Peyer's patch (tissue), 4 donors: ENCODE measurements at regions not wholly inside any gene's neighbourhood (a gene's known extent, or its start where the extent isn't known, plus 50 kb on each side); places are given as distances from the start of the nearest gene placed in this dataset.

Experiments used
- DNase-seq, 3 donors: peaks; one replicate each; pipeline ENCODE4 v3.0.0-alpha.2; 2017 to 2019
- H3K27ac ChIP-seq, 4 donors: fragments of 200-600 bp; sonication (generic); one replicate each; pipeline ENCODE4 v1.5.1; 2016 to 2019
- H3K27me3 ChIP-seq, 2 donors: fragments of 200-600 bp; sonication (generic); one replicate each; pipeline ENCODE4 v1.5.1; 2019
- H3K36me3 ChIP-seq, 3 donors: fragments of 200-600 bp; sonication (generic); one replicate each; pipeline ENCODE4 v1.5.1; 2016 to 2019
- H3K4me1 ChIP-seq, 4 donors: fragments of 200-600 bp; sonication (generic); one replicate each; pipeline ENCODE4 v1.5.1; 2016 to 2019
- H3K4me3 ChIP-seq, 4 donors: fragments of 200-600 bp; sonication (generic); 1 replicate in 3 of 4; 2 replicates in 1 of 4; pipeline ENCODE4 v1.5.1; 2016 to 2019; ENCODE audit warnings: mild to moderate bottlenecking in 1 of 4
- H3K9me3 ChIP-seq, 4 donors: fragments of 200-600 bp; sonication (generic); one replicate each; pipeline ENCODE4 v1.5.1; 2016 to 2019; ENCODE audit warnings: mild to moderate bottlenecking in 1 of 4
- POLR2A ChIP-seq, 2 donors: fragments of 450-650 bp; IDR thresholded peaks; one replicate each; pipeline ENCODE4 v1.5.1; 2017; ENCODE audit warnings: antibody characterized with exemption in 2 of 2, mild to moderate bottlenecking in 2 of 2, moderate library complexity in 2 of 2
- TF ChIP-seq, protein P1 (sequence below), 6 experiments: fragments of 450-650 bp in 4 of 6; fragments of 200-600 bp in 2 of 6; sonication (generic) in 1 of 6; IDR thresholded peaks; one replicate each; pipeline ENCODE4 v1.5.1; 2017 to 2019; ENCODE audit warnings: antibody characterized with exemption in 6 of 6, mild to moderate bottlenecking in 3 of 6, moderate library complexity in 1 of 6

DNA sequence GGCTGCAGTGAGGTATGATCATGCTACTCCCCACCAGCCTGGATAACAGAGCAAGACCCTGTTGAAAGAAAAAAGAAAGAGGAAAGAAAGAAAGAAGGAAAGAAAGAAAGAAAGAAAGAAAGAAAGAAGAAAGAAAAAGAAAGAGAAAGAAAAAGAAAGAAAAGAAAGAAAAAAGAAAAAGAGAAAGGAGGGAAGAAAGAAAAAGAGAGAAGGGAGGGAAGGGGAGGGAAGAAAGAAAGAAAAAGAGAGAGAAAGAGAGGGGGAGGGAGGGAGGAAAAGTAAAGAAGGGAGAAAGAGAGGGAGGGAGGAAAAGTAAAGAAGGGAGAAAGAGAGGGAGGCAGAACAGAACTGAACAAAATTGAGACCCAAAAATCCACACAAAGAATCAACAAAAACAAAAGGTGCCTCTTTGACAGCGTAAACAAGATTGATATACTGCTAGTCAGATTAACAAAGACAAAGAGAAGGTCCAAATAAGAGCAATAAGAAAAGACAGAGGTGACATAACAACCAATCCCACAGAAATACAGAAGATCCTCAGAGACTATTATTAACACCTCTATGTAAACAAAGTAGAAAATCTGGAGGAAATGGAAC is 293.9 kb upstream of the AMIGO2 start:
- no peak overlapping the region for H3K4me3 ChIP-seq
- H3K27me3 ChIP-seq, result no peaks in the 10 kb centered on the region
- no peak overlapping the region for H3K27ac ChIP-seq
- no peaks in the 10 kb centered on the region for H3K36me3 ChIP-seq
- no peak for DNase-seq
- no peaks in the 10 kb centered on the region for H3K9me3 ChIP-seq
- no peaks in the 10 kb centered on the region for H3K4me1 ChIP-seq
- TF ChIP-seq, protein P1, sequence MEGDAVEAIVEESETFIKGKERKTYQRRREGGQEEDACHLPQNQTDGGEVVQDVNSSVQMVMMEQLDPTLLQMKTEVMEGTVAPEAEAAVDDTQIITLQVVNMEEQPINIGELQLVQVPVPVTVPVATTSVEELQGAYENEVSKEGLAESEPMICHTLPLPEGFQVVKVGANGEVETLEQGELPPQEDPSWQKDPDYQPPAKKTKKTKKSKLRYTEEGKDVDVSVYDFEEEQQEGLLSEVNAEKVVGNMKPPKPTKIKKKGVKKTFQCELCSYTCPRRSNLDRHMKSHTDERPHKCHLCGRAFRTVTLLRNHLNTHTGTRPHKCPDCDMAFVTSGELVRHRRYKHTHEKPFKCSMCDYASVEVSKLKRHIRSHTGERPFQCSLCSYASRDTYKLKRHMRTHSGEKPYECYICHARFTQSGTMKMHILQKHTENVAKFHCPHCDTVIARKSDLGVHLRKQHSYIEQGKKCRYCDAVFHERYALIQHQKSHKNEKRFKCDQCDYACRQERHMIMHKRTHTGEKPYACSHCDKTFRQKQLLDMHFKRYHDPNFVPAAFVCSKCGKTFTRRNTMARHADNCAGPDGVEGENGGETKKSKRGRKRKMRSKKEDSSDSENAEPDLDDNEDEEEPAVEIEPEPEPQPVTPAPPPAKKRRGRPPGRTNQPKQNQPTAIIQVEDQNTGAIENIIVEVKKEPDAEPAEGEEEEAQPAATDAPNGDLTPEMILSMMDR (IDR thresholded peaks at IDR 0.05), result no peak
- no peak for TF ChIP-seq POLR2A (IDR thresholded peaks at IDR 0.05)

DNA sequence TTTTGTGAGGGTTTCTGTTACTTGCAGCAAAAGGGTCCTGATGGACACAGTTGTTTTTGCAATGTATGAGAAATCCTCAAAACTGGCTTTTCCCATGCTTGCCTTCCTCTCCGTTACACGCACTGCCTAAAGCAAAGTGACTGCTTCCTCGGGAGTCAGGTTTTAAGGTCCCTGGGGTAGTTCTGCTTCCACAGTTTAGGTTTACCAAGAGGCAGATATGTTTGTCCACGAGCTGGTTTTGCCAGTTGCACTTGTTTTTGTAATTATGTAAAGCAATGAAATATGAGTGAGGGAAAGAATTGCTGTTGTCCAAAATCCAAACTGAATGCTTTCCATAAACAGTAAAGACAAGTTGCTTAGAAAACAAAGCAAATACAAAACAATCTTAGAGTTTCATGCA is 290.7 kb upstream of the AMIGO2 start:
- H3K27ac ChIP-seq, result no peak overlapping the region
- TF ChIP-seq, protein P1 (IDR thresholded peaks at IDR 0.05), result no peak
- TF ChIP-seq POLR2A (IDR thresholded peaks at IDR 0.05), result no peak
- H3K4me1 ChIP-seq, result no peaks in the 10 kb centered on the region
- no peaks in the 10 kb centered on the region for H3K9me3 ChIP-seq
- H3K27me3 ChIP-seq, result no peaks in the 10 kb centered on the region
- no peak overlapping the region for H3K4me3 ChIP-seq
- H3K36me3 ChIP-seq, result no peaks in the 10 kb centered on the region
- no peak for DNase-seq

DNA sequence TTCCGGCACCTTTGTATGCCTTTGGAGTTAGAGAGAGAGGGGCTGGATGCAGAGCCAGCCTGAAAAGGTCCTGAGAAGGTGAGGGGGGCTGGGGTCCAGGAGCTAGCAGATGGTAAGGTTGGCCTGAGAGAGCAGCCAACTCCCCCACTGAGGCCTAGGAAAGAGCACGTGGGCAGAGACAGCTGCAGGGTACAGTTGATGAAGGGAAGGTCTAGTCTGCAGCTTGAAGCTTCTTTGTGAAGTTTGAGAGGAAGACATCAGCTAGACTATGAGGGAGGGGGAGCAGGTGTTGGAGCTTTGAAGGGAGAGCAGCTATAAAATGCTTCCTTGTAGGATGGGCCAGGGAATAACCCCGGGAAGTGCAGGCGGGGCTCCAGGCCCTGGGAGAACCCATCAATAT is 289.3 kb upstream of the AMIGO2 start:
- H3K9me3 ChIP-seq, result no peaks in the 10 kb centered on the region
- no peaks in the 10 kb centered on the region for H3K27me3 ChIP-seq
- TF ChIP-seq POLR2A (IDR thresholded peaks at IDR 0.05), result no peak
- TF ChIP-seq, protein P1 (IDR thresholded peaks at IDR 0.05), result no peak
- H3K4me1 ChIP-seq, result peaks cover 0 to 1% (median 0%) of the 10 kb centered on the region in 4 donors
- H3K36me3 ChIP-seq, result no peaks in the 10 kb centered on the region
- no peak overlapping the region for H3K27ac ChIP-seq
- no peak overlapping the region for H3K4me3 ChIP-seq
- DNase-seq, result no peak

DNA sequence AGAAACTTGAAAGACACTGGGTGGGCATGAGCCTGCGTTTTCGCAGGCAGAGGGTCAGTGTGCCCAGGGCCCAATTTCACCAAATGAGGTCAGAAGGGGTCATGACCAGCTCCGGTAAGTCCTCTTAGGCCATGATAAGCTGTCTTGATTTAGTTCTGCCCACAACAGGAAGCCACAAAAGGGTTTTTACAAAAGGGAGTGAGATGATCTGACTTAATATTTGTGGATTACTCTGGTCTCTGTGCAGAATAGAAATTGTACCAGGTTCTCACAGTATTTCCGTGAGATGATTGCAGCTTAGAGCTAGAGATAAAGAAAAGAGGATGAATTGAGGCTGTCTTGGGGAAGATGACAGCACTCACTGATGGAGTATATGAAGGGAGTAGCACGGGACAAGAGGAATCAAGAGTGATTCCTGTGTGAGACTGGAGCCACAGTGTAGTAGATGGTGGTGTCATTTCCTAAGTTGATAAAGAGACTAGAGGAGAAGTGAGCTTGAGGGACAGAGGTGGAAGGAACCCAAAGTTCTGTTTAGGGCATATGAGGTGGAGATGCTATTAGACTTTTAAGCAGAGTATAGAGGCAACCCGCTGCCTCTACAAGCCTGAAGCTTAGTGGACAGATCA is 288.3 kb upstream of the AMIGO2 start:
- DNase-seq, result no peak
- Histone ChIP-seq H3K27ac (no peak overlapping the region), H3K4me1 (peaks cover 0 to 4% (median 0%) of the 10 kb centered on the region in 4 donors), H3K9me3 (no peaks in the 10 kb centered on the region), H3K4me3 (no peak overlapping the region), H3K27me3 (no peaks in the 10 kb centered on the region), H3K36me3 (no peaks in the 10 kb centered on the region)
- TF ChIP-seq, protein P1 (IDR thresholded peaks at IDR 0.05), result no peak
- no peak for TF ChIP-seq POLR2A (IDR thresholded peaks at IDR 0.05)

DNA sequence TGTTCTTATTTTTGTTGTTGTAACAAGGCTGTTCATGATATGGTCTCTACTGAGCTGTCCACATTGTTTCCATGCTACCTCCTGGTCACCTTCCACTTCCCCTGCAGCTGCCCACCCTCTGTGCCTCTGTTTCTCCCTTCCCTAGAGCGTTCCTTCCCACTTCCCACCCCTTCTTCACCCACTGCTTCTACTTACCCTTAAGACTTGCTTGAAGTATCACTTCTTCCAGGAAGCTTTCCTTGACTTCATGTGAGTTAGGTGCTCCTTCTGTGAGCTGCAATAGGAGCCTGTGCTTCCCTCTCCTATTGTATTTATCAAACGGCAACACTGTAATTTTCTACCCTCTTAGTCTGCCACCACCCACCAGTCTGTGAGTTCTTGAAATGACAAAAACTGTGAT is 286.8 kb upstream of the AMIGO2 start:
- no peak for DNase-seq
- H3K36me3 ChIP-seq, result no peaks in the 10 kb centered on the region
- H3K27me3 ChIP-seq, result no peaks in the 10 kb centered on the region
- peaks cover 0 to 4% (median under 1%) of the 10 kb centered on the region in 4 donors for H3K4me1 ChIP-seq
- H3K4me3 ChIP-seq, result no peak overlapping the region
- TF ChIP-seq, protein P1 (IDR thresholded peaks at IDR 0.05), result no peak
- no peak for TF ChIP-seq POLR2A (IDR thresholded peaks at IDR 0.05)
- no peaks in the 10 kb centered on the region for H3K9me3 ChIP-seq
- H3K27ac ChIP-seq, result no peak overlapping the region
